ENCODE measurements at regions not wholly inside any gene's neighbourhood (a gene's known extent, or its start where the extent isn't known, plus 50 kb on each side); places are given as distances from the start of the nearest gene placed in this dataset.

DNA sequence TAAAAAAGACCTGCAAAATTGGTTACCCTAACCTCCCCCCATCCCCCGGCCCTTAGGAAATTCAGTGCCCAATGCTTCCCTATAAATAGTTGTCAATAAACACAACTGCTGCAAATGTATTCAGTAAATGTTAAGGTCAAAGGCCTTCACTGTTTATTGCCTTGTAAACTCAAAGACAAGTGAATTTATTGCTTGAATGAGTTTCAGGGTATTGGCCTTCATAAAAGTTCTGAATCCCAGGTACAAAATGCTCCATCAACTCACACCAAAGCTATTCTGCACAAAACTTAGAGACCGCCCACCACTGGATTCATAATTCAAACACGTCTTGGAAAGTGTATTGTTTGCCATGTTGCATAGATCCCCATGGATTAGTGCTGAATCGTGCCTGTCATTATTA is 63.3 kb upstream of the CDKN3 start:
- TF ChIP-seq JUN (IDR thresholded peaks at IDR 0.05; ENCODE audit: low read depth, low read length), result no peak
- no peak for TF ChIP-seq POLR2AphosphoS5 (IDR thresholded peaks at IDR 0.05; ENCODE audit: low read depth, low read length)
- TF ChIP-seq, protein P1, sequence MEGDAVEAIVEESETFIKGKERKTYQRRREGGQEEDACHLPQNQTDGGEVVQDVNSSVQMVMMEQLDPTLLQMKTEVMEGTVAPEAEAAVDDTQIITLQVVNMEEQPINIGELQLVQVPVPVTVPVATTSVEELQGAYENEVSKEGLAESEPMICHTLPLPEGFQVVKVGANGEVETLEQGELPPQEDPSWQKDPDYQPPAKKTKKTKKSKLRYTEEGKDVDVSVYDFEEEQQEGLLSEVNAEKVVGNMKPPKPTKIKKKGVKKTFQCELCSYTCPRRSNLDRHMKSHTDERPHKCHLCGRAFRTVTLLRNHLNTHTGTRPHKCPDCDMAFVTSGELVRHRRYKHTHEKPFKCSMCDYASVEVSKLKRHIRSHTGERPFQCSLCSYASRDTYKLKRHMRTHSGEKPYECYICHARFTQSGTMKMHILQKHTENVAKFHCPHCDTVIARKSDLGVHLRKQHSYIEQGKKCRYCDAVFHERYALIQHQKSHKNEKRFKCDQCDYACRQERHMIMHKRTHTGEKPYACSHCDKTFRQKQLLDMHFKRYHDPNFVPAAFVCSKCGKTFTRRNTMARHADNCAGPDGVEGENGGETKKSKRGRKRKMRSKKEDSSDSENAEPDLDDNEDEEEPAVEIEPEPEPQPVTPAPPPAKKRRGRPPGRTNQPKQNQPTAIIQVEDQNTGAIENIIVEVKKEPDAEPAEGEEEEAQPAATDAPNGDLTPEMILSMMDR (IDR thresholded peaks at IDR 0.05; ENCODE audit: control extremely low read depth in 1 of 3, insufficient read depth in 1 of 3, low read depth in 1 of 3, low read length in 3 of 3), result no peak
- TF ChIP-seq, protein P2, sequence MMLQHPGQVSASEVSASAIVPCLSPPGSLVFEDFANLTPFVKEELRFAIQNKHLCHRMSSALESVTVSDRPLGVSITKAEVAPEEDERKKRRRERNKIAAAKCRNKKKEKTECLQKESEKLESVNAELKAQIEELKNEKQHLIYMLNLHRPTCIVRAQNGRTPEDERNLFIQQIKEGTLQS (IDR thresholded peaks at IDR 0.05; ENCODE audit: insufficient read depth, low read depth, low read length), result no peak
- no peak for TF ChIP-seq TEAD4 (IDR thresholded peaks at IDR 0.05; ENCODE audit: low read depth, low read length)
- no peak for TF ChIP-seq RXRA (IDR thresholded peaks at IDR 0.05; ENCODE audit: insufficient read depth, low read depth, low read length)
- no peak for TF ChIP-seq EZH2 (IDR thresholded peaks at IDR 0.05; ENCODE audit: low read depth, low read length, severe bottlenecking)
- TF ChIP-seq, protein P3, sequence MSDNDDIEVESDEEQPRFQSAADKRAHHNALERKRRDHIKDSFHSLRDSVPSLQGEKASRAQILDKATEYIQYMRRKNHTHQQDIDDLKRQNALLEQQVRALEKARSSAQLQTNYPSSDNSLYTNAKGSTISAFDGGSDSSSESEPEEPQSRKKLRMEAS (IDR thresholded peaks at IDR 0.05), result no peak
- TF ChIP-seq KDM1A (IDR thresholded peaks at IDR 0.05; ENCODE audit: borderline replicate concordance, low read length), result no peak
